Stomach (tissue), 8 donors: ENCODE measurements at regions not wholly inside any gene's neighbourhood (a gene's known extent, or its start where the extent isn't known, plus 50 kb on each side); places are given as distances from the start of the nearest gene placed in this dataset.
"Not testable (repeated sequence)": the region's sequence is repeated elsewhere in the genome, so short reads cannot be mapped to it uniquely, and the experiment has no call there.

Experiments
- DNase-seq, 2 donors: peaks; one replicate each; pipeline versions ENCODE4 v3.0.0 to v3.0.0-alpha.2; 2013 to 2019
- H3K27ac ChIP-seq, 5 donors: fragments of 200-600 bp in 4 of 5; sonication (generic) in 4 of 5; one replicate each; pipeline ENCODE4 v1.5.1; 2013 to 2019; ENCODE audit warnings: mild to moderate bottlenecking in 1 of 5, moderate library complexity in 1 of 5
- H3K27me3 ChIP-seq, 3 donors: fragments of 200-600 bp; sonication (generic); one replicate each; pipeline ENCODE4 v1.5.1; 2017 to 2019; ENCODE audit warnings: mixed run types in 1 of 3
- H3K36me3 ChIP-seq, 4 donors: fragments of 200-600 bp; sonication (generic); 1 replicate in 3 of 4; 2 replicates in 1 of 4; pipeline ENCODE4 v1.5.1; 2016 to 2019
- H3K4me1 ChIP-seq, 4 donors: fragments of 200-600 bp; sonication (generic); one replicate each; pipeline ENCODE4 v1.5.1; 2016 to 2019
- H3K4me3 ChIP-seq, 4 donors: fragments of 200-600 bp; sonication (generic) in 3 of 4; one replicate each; pipeline ENCODE4 v1.5.1; 2016 to 2019; ENCODE audit warnings: mild to moderate bottlenecking in 1 of 4
- H3K9me3 ChIP-seq, 4 donors: fragments of 200-600 bp; sonication (generic); one replicate each; pipeline ENCODE4 v1.5.1; 2016 to 2019
- WGBS, 5 donors: extraction: QIAGEN DNeasy Blood & Tissue Kit in 3 of 5; methylation state at CpG; one replicate each; pipeline versions ENCODE4 v1.1.5 to v1.1.7; 2013 to 2018; 5-methylcytosine and 5-hydroxymethylcytosine counted together
- intact Hi-C: fragments of 100-400 bp; cut with DNase I; formaldehyde crosslinking; loops from one replicate; pipeline ENCODE4 v1.15.1; 2023; ENCODE audit warnings: low total_unique reads
- small RNA-seq, 4 donors: library from RNA; depleted of rRNA; stranded (forward); fragments of <200 nt; gene quantifications; one replicate each; pipeline ENCODE3, GENCODE V24; 2016
- donor health status: healthy with polysubstance abuse.
- donor health status: Bipolar disorder and iron deficiency.
- donor health status: healthy.

GRCh38 chr1:16025-16424 lies 435.5 kb downstream of the OR4F29 start:
- WGBS, 5 donors = 59 to 95% (median 91%) methylated on average over 1 to 6 of the region's 6 CpGs; no CpG with 5 or more reads in 1 of the 5 donors
- H3K36me3 ChIP-seq = peaks cover 0 to 12% (median 5%) of the 10 kb centered on the region in 4 donors
- DNase-seq, H3K4me3 ChIP-seq, H3K27me3 ChIP-seq, intact Hi-C loops, H3K27ac ChIP-seq, H3K9me3 ChIP-seq, H3K4me1 ChIP-seq: not testable (repeated sequence)

- intact Hi-C loops = not testable (repeated sequence)
- WGBS, 5 donors = 62 to 89% (median 81%) methylated on average over 9 to 21 of the region's 37 CpGs; no CpG with 5 or more reads in 1 of the 5 donors
These were observed 441.3 kb downstream of the OR4F29 start for GRCh38 chr1:9941-10717.

More at GRCh38 chr1:9941-10717, 441.3 kb downstream of the OR4F29 start:
- H3K4me1 ChIP-seq, H3K9me3 ChIP-seq, H3K4me3 ChIP-seq, H3K27me3 ChIP-seq, H3K36me3 ChIP-seq, H3K27ac ChIP-seq: not testable (repeated sequence)
- peak in 1 of 2 donors; percentile 41 for DNase-seq

Small RNA genes lying in the stretch of these regions (small RNA-seq; reads per million reads assigned to genes)
- gene AL627309.7 = 0 reads per million in 4 donors
- 0 reads per million in 4 donors for gene MIR6859-1
- gene MIR6859-2 = 0 reads per million in 4 donors
- 0 reads per million in 4 donors for gene RNU6-1100P
